K562 (cell line): ENCODE measurements at regions not wholly inside any gene's neighbourhood (a gene's known extent, or its start where the extent isn't known, plus 50 kb on each side); places are given as distances from the start of the nearest gene placed in this dataset.
A peak's percentile ranks its signal among the peaks of the same experiment; 100 is the strongest.

Experiments used
- BHLHE40 ChIP-seq: IDR thresholded peaks from 2 replicates; pipeline ENCODE4 v1.6.1; 2011; ENCODE audit warnings: low read length, improper control_type of control experiment
- CC2D1A ChIP-seq: fragments of 450-650 bp; IDR thresholded peaks from 2 replicates; pipeline ENCODE4 v1.6.1; 2017; ENCODE audit warnings: mild to moderate bottlenecking
- CHD1 ChIP-seq: fragments of 200-600 bp; sonication (generic); IDR thresholded peaks from one replicate; pipeline ENCODE4 v1.6.1; 2012; ENCODE audit warnings: mild to moderate bottlenecking, moderate library complexity, low read length, inconsistent platforms
- GTF2E2 ChIP-seq: fragments of 200-800 bp; sonication (Bioruptor generic); IDR thresholded peaks from 2 replicates; pipeline ENCODE4 v1.6.1; 2016; ENCODE audit warnings: missing genetic modification characterization, missing compliant biosample characterization
- PHF8 ChIP-seq: fragments of 200-600 bp; sonication (generic); IDR thresholded peaks from 2 replicates; pipeline ENCODE4 v1.6.1; 2012; ENCODE audit warnings: mixed run types, mild to moderate bottlenecking, inconsistent platforms, low read length, moderate library complexity, borderline replicate concordance
- SIN3A ChIP-seq, 2 experiments: fragments of 150-350 bp in 1 of 2; IDR thresholded peaks; 2 replicates each; pipeline ENCODE4 v1.6.1; 2011 to 2016; ENCODE audit warnings: borderline replicate concordance in 2 of 2, low read depth in 2 of 2, low read length in 2 of 2, mild to moderate bottlenecking in 2 of 2, moderate library complexity in 2 of 2; ENCODE audit not compliant: control insufficient read depth in 1 of 2
- TBP ChIP-seq: optimal IDR thresholded peaks from 2 replicates; pipeline ENCODE3; 2011; ENCODE audit warnings: low read depth, low read length, improper control_type of control experiment
- THAP7 ChIP-seq: fragments of 250-450 bp; sonication (Bioruptor Pico); IDR thresholded peaks from 2 replicates; pipeline ENCODE4 v1.5.0; 2021
- ZNF77 ChIP-seq: fragments of 250-450 bp; sonication (Bioruptor Pico); IDR thresholded peaks from 2 replicates; pipeline ENCODE4 v1.5.0; 2020
- TF ChIP-seq, protein P1 (sequence below): fragments of 450-650 bp; conservative IDR thresholded peaks from 2 replicates; pipeline ENCODE4 v1.6.1; 2016; ENCODE audit warnings: missing genetic modification characterization, low read depth, mild to moderate bottlenecking, control low read depth, missing compliant biosample characterization
- TF ChIP-seq, protein P2 (sequence below): sonication (generic); formaldehyde crosslinking; IDR thresholded peaks from 2 replicates; pipeline ENCODE4 v1.8.0; 2023; ENCODE audit warnings: missing genetic modification reagents, mild to moderate bottlenecking, borderline replicate concordance

DNA sequence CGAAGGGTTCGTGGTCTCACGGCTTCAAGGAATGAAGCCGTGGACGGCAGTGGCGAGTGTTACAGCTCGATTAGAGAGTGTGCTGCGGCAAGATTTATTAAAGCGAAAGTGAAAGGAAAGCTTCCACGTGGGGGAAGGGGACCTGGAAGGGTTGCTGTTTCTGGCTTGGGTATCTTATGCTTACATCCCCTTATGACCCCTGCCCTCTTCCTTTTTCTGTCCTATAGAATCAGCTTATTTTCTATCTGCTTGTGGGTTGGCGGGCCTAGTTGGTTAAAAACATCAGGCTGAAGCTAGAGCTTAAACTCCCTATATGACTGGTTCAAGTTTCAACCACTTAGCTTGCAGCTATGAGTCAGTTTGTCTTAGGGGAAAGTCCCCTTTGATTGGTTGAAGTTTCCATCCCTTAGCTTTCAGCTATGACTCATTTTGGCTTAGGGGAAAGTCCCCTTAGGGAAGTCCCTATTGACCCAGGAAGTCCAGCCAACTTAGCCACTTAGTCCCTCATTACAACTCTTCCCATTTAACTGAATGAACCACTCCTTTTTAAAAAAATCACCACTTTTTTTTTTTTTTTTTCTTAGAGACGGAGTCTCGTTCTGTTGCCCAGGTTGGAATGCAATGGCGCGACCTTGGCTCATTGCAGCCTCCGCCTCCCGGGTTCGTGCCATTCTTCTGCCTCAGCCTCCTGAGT, 1494.7 kb upstream of the TMEM132C start (continued):
- TF ChIP-seq, protein P1, sequence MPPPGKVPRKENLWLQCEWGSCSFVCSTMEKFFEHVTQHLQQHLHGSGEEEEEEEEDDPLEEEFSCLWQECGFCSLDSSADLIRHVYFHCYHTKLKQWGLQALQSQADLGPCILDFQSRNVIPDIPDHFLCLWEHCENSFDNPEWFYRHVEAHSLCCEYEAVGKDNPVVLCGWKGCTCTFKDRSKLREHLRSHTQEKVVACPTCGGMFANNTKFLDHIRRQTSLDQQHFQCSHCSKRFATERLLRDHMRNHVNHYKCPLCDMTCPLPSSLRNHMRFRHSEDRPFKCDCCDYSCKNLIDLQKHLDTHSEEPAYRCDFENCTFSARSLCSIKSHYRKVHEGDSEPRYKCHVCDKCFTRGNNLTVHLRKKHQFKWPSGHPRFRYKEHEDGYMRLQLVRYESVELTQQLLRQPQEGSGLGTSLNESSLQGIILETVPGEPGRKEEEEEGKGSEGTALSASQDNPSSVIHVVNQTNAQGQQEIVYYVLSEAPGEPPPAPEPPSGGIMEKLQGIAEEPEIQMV = no peak
- TF ChIP-seq CC2D1A (peak; percentile 34; the same call in 1 of the 2 replicates), PHF8 (peak; percentile 11; the same call in 1 of the 2 replicates), SIN3A (IDR thresholded peaks at IDR 0.05; ENCODE audit: borderline replicate concordance in 2 of 2, control insufficient read depth in 1 of 2, low read depth in 2 of 2, low read length in 2 of 2) (peak in 1 of 2 experiments; percentile 22; a peak in 1 of 4 replicates), GTF2E2 (tag) (no peak), THAP7 (CRISPR knock-in tag) (no peak), ZNF77 (CRISPR knock-in tag) (no peak), TBP (no peak), CHD1 (no peak), BHLHE40 (no peak)
- TF ChIP-seq, protein P2, sequence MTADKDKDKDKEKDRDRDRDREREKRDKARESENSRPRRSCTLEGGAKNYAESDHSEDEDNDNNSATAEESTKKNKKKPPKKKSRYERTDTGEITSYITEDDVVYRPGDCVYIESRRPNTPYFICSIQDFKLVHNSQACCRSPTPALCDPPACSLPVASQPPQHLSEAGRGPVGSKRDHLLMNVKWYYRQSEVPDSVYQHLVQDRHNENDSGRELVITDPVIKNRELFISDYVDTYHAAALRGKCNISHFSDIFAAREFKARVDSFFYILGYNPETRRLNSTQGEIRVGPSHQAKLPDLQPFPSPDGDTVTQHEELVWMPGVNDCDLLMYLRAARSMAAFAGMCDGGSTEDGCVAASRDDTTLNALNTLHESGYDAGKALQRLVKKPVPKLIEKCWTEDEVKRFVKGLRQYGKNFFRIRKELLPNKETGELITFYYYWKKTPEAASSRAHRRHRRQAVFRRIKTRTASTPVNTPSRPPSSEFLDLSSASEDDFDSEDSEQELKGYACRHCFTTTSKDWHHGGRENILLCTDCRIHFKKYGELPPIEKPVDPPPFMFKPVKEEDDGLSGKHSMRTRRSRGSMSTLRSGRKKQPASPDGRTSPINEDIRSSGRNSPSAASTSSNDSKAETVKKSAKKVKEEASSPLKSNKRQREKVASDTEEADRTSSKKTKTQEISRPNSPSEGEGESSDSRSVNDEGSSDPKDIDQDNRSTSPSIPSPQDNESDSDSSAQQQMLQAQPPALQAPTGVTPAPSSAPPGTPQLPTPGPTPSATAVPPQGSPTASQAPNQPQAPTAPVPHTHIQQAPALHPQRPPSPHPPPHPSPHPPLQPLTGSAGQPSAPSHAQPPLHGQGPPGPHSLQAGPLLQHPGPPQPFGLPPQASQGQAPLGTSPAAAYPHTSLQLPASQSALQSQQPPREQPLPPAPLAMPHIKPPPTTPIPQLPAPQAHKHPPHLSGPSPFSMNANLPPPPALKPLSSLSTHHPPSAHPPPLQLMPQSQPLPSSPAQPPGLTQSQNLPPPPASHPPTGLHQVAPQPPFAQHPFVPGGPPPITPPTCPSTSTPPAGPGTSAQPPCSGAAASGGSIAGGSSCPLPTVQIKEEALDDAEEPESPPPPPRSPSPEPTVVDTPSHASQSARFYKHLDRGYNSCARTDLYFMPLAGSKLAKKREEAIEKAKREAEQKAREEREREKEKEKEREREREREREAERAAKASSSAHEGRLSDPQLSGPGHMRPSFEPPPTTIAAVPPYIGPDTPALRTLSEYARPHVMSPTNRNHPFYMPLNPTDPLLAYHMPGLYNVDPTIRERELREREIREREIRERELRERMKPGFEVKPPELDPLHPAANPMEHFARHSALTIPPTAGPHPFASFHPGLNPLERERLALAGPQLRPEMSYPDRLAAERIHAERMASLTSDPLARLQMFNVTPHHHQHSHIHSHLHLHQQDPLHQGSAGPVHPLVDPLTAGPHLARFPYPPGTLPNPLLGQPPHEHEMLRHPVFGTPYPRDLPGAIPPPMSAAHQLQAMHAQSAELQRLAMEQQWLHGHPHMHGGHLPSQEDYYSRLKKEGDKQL (CRISPR knock-in tag) = no peak
